ENCODE measurements at regions not wholly inside any gene's neighbourhood (a gene's known extent, or its start where the extent isn't known, plus 50 kb on each side); places are given as distances from the start of the nearest gene placed in this dataset.

DNA sequence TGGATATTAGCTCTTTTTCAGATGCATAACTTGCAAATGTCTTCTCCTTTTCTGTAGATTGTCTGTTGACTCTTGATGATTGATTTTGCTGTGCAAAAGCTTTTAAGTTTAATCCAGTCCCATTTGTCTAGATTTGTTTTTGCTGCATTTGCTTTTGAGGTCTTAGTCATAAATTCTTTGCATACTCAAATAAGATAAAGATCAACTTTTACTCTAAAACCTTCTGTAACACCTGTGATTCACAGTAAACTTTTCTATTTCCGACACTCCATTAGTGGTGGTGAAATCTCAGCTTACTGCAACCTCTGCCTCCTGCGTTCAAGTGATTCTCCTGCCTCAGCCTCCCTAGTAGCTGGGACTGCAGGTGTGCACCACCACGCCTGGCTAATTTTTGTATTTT is 239.0 kb upstream of the ST8SIA4 start:
- Histone ChIP-seq H3K4me2 (ENCODE audit: low read length, poor library complexity, severe bottlenecking) (no peak overlapping the region), H3K27ac (ENCODE audit: low read length, poor library complexity, severe bottlenecking) (no peak overlapping the region), H3K9ac (ENCODE audit: low read length) (no peak overlapping the region), H3K4me1 (ENCODE audit: control insufficient read depth, insufficient read depth, low read depth, low read length) (no peaks in the 10 kb centered on the region), H2BK15ac (ENCODE audit: low read depth, poor library complexity, severe bottlenecking) (no peak overlapping the region), H3K14ac (ENCODE audit: low read length in 2 of 2) (no peak overlapping the region), H2BK120ac (ENCODE audit: low read depth, low read length) (no peak overlapping the region), H2AFZ (ENCODE audit: low read depth, low read length) (no peak overlapping the region), H4K91ac (ENCODE audit: low read length) (no peak overlapping the region), H3K4ac (ENCODE audit: low read depth in 1 of 2, low read length in 2 of 2) (no peak overlapping the region), H3K18ac (ENCODE audit: low read depth in 1 of 2, low read length in 2 of 2) (no peak overlapping the region), H2AK5ac (ENCODE audit: low read length, severe bottlenecking) (no peak overlapping the region), H2BK12ac (ENCODE audit: low read length in 2 of 2) (no peak overlapping the region), H4K8ac (ENCODE audit: low read length) (no peak overlapping the region), H3K23ac (ENCODE audit: low read length in 2 of 2) (no peak overlapping the region), H3K36me3 (ENCODE audit: control insufficient read depth in 1 of 2, insufficient read depth in 2 of 2, low read depth in 1 of 2, low read length in 2 of 2) (no peaks in the 10 kb centered on the region), H3K4me3 (ENCODE audit: insufficient read depth in 1 of 2, low read depth in 1 of 2, low read length in 2 of 2) (no peak overlapping the region), H3K27me3 (ENCODE audit: control insufficient read depth in 1 of 2, insufficient read depth in 1 of 2, low read length in 2 of 2) (no peaks in the 10 kb centered on the region), H2BK5ac (ENCODE audit: low read depth, low read length, poor library complexity, severe bottlenecking) (no peak overlapping the region), H3K9me3 (ENCODE audit: control insufficient read depth, low read length) (no peaks in the 10 kb centered on the region), H3K79me1 (replicated peaks; ENCODE audit: low read length, poor library complexity, severe bottlenecking) (no peaks in the 10 kb centered on the region)
- WGBS: 88% methylated on average over 3 of the region's 3 CpGs
- DNase-seq: no peak

DNA sequence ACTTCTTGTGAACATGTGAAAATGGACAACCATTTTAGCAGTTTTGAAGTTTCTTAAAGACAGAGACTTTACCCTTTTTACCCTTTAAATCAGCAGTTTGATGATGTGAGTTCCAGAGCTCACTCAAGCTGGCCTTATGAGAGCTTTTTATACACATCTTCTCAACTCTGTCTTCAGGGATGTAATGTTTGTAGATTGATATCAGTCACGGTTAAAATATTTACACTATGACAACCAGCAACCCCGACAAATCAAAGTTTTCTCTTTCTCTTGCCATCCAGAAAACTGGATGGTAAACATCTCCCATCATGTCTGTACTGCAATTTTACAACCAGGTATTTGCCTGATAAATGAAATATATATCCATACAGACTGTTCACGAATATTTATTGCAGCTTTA is 233.4 kb upstream of the ST8SIA4 start:
- 80% methylated on average over 1 of the region's 3 CpGs for WGBS
- Histone ChIP-seq H3K9me3 (ENCODE audit: control insufficient read depth, low read length) (no peaks in the 10 kb centered on the region), H4K8ac (ENCODE audit: low read length) (no peak overlapping the region), H3K4me2 (ENCODE audit: low read length, poor library complexity, severe bottlenecking) (no peak overlapping the region), H3K4me3 (ENCODE audit: insufficient read depth in 1 of 2, low read depth in 1 of 2, low read length in 2 of 2) (no peak overlapping the region), H2AK5ac (ENCODE audit: low read length, severe bottlenecking) (no peak overlapping the region), H2BK12ac (ENCODE audit: low read length in 2 of 2) (no peak overlapping the region), H2AFZ (ENCODE audit: low read depth, low read length) (no peak overlapping the region), H2BK15ac (ENCODE audit: low read depth, poor library complexity, severe bottlenecking) (no peak overlapping the region), H3K27me3 (ENCODE audit: control insufficient read depth in 1 of 2, insufficient read depth in 1 of 2, low read length in 2 of 2) (no peaks in the 10 kb centered on the region), H3K4me1 (ENCODE audit: control insufficient read depth, insufficient read depth, low read depth, low read length) (no peaks in the 10 kb centered on the region), H3K18ac (ENCODE audit: low read depth in 1 of 2, low read length in 2 of 2) (no peak overlapping the region), H3K23ac (ENCODE audit: low read length in 2 of 2) (no peak overlapping the region), H4K91ac (ENCODE audit: low read length) (no peak overlapping the region), H3K4ac (ENCODE audit: low read depth in 1 of 2, low read length in 2 of 2) (no peak overlapping the region), H3K27ac (ENCODE audit: low read length, poor library complexity, severe bottlenecking) (no peak overlapping the region), H2BK5ac (ENCODE audit: low read depth, low read length, poor library complexity, severe bottlenecking) (no peak overlapping the region), H2BK120ac (ENCODE audit: low read depth, low read length) (no peak overlapping the region), H3K14ac (ENCODE audit: low read length in 2 of 2) (no peak overlapping the region), H3K79me1 (replicated peaks; ENCODE audit: low read length, poor library complexity, severe bottlenecking) (no peaks in the 10 kb centered on the region), H3K36me3 (ENCODE audit: control insufficient read depth in 1 of 2, insufficient read depth in 2 of 2, low read depth in 1 of 2, low read length in 2 of 2) (no peaks in the 10 kb centered on the region), H3K9ac (ENCODE audit: low read length) (no peak overlapping the region)
- DNase-seq: no peak

DNA sequence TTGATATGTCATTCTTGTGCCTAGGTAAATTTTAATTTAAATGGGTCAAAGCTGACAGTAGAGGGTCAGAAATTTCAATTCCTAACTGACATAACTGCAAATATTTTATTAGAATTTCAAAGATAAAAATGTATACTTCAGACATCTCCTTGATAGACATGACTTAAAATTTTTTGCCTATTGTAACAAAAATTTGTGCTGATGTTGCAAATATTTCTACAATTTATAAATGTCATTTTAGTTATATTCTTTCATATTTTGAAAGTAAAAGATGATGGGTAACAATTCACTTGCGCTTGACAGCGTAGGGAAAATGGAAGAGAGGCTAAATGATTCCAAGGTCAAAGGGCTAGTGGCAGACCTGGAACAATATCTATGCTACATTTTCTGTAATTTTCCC is 220.3 kb upstream of the ST8SIA4 start:
- H2BK12ac ChIP-seq (ENCODE audit: low read length in 2 of 2): no peak overlapping the region
- WGBS: 58% methylated on average over 2 of the region's 2 CpGs
- H4K91ac ChIP-seq (ENCODE audit: low read length): no peak overlapping the region
- no peaks in the 10 kb centered on the region for H3K9me3 ChIP-seq (ENCODE audit: control insufficient read depth, low read length)
- H3K9ac ChIP-seq (ENCODE audit: low read length): no peak overlapping the region
- H2BK15ac ChIP-seq (ENCODE audit: low read depth, poor library complexity, severe bottlenecking): no peak overlapping the region
- no peaks in the 10 kb centered on the region for H3K4me1 ChIP-seq (ENCODE audit: control insufficient read depth, insufficient read depth, low read depth, low read length)
- H3K4me2 ChIP-seq (ENCODE audit: low read length, poor library complexity, severe bottlenecking): no peak overlapping the region
- H3K79me1 ChIP-seq (replicated peaks; ENCODE audit: low read length, poor library complexity, severe bottlenecking): no peaks in the 10 kb centered on the region
- H4K8ac ChIP-seq (ENCODE audit: low read length): no peak overlapping the region
- no peak overlapping the region for H3K4me3 ChIP-seq (ENCODE audit: insufficient read depth in 1 of 2, low read depth in 1 of 2, low read length in 2 of 2)
- H3K23ac ChIP-seq (ENCODE audit: low read length in 2 of 2): no peak overlapping the region
- H3K27me3 ChIP-seq (ENCODE audit: control insufficient read depth in 1 of 2, insufficient read depth in 1 of 2, low read length in 2 of 2): no peaks in the 10 kb centered on the region
- no peak overlapping the region for H2AFZ ChIP-seq (ENCODE audit: low read depth, low read length)
- no peak overlapping the region for H2BK120ac ChIP-seq (ENCODE audit: low read depth, low read length)
- H2BK5ac ChIP-seq (ENCODE audit: low read depth, low read length, poor library complexity, severe bottlenecking): no peak overlapping the region
- H2AK5ac ChIP-seq (ENCODE audit: low read length, severe bottlenecking): no peak overlapping the region
- no peak overlapping the region for H3K4ac ChIP-seq (ENCODE audit: low read depth in 1 of 2, low read length in 2 of 2)
- no peak overlapping the region for H3K27ac ChIP-seq (ENCODE audit: low read length, poor library complexity, severe bottlenecking)
- no peak overlapping the region for H3K14ac ChIP-seq (ENCODE audit: low read length in 2 of 2)
- no peaks in the 10 kb centered on the region for H3K36me3 ChIP-seq (ENCODE audit: control insufficient read depth in 1 of 2, insufficient read depth in 2 of 2, low read depth in 1 of 2, low read length in 2 of 2)
- no peak overlapping the region for H3K18ac ChIP-seq (ENCODE audit: low read depth in 1 of 2, low read length in 2 of 2)
- no peak for DNase-seq

DNA sequence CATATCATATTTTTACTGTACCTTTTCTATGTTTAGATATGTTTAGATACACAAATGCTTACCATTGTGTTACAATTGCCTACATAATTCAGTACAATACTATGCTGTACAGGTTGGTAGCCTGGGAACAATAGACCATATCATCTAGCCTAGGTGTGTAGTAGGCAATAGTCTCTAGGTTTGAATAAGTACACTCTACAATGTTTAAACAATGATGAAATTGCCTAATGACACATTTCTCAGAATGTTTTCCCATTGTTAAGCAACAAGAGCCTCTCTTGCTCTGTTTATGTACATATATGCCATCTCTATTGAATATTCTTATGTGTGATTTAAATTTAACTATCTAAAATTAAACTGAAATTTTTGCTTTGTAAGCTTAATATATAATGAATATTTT is 209.6 kb upstream of the ST8SIA4 start:
- Histone ChIP-seq H2BK12ac (ENCODE audit: low read length in 2 of 2) (no peak overlapping the region), H3K9ac (ENCODE audit: low read length) (no peak overlapping the region), H3K36me3 (ENCODE audit: control insufficient read depth in 1 of 2, insufficient read depth in 2 of 2, low read depth in 1 of 2, low read length in 2 of 2) (no peaks in the 10 kb centered on the region), H2BK120ac (ENCODE audit: low read depth, low read length) (no peak overlapping the region), H3K27me3 (ENCODE audit: control insufficient read depth in 1 of 2, insufficient read depth in 1 of 2, low read length in 2 of 2) (no peaks in the 10 kb centered on the region), H3K4ac (ENCODE audit: low read depth in 1 of 2, low read length in 2 of 2) (no peak overlapping the region), H2AK5ac (ENCODE audit: low read length, severe bottlenecking) (no peak overlapping the region), H3K4me3 (ENCODE audit: insufficient read depth in 1 of 2, low read depth in 1 of 2, low read length in 2 of 2) (no peak overlapping the region), H3K79me1 (replicated peaks; ENCODE audit: low read length, poor library complexity, severe bottlenecking) (no peaks in the 10 kb centered on the region), H2BK15ac (ENCODE audit: low read depth, poor library complexity, severe bottlenecking) (no peak overlapping the region), H2BK5ac (ENCODE audit: low read depth, low read length, poor library complexity, severe bottlenecking) (no peak overlapping the region), H3K23ac (ENCODE audit: low read length in 2 of 2) (no peak overlapping the region), H4K8ac (ENCODE audit: low read length) (no peak overlapping the region), H3K14ac (ENCODE audit: low read length in 2 of 2) (no peak overlapping the region), H3K18ac (ENCODE audit: low read depth in 1 of 2, low read length in 2 of 2) (no peak overlapping the region), H3K9me3 (ENCODE audit: control insufficient read depth, low read length) (no peaks in the 10 kb centered on the region), H3K4me1 (ENCODE audit: control insufficient read depth, insufficient read depth, low read depth, low read length) (no peaks in the 10 kb centered on the region), H2AFZ (ENCODE audit: low read depth, low read length) (no peak overlapping the region), H3K27ac (ENCODE audit: low read length, poor library complexity, severe bottlenecking) (no peak overlapping the region), H4K91ac (ENCODE audit: low read length) (no peak overlapping the region), H3K4me2 (ENCODE audit: low read length, poor library complexity, severe bottlenecking) (no peak overlapping the region)
- no peak for DNase-seq

Data from mesenchymal stem cell (in vitro differentiated cells and primary cell).